Glomerular endothelial cell (primary cell): ENCODE measurements at regions not wholly inside any gene's neighbourhood (a gene's known extent, or its start where the extent isn't known, plus 50 kb on each side); places are given as distances from the start of the nearest gene placed in this dataset.
"Not testable (repeated sequence)": the region's sequence is repeated elsewhere in the genome, so short reads cannot be mapped to it uniquely, and the experiment has no call there.

ENCODE experiments used
- DNase-seq: peaks from one replicate; pipeline ENCODE4 v3.0.0-alpha.2; 2011; ENCODE audit warnings: low read depth, low spot score; ENCODE audit errors: extremely low read depth

DNA sequence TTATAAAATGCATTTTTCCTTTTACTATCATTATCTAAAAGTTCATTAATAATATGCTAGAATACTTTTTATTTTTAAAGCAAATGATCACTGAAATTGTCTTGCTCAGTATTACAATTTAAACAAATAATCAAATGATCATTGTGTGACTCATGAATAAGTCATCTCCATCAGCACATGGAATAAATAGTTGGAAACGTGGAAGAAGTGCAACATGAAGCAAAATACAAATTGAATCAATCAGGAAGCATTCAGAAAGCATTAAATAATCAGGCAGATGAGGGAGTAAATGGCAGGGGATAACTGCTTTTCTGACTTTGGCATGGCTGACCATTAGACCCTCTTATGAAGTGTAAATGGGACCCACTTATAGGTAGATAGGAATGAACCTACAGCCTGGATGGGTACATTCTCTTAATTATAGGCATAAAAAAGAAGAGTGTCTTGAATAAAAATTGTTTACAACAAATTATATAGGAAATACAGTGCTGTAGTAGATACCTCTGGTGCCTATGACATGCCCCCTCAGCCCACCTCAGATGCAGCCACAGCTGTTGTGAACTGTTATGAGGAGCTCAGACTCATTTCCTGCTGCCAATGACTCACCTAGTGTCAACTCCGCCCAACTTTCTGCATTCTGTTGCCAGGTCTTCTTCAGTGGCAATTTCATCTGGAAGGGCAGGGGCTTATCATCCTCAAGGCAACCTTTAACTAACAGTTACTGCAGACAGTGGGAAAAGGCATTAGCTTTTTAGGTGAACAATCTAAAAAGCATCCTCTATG lies 936.0 kb downstream of the TRIB2 start:
- peak; percentile 7 for DNase-seq

DNA sequence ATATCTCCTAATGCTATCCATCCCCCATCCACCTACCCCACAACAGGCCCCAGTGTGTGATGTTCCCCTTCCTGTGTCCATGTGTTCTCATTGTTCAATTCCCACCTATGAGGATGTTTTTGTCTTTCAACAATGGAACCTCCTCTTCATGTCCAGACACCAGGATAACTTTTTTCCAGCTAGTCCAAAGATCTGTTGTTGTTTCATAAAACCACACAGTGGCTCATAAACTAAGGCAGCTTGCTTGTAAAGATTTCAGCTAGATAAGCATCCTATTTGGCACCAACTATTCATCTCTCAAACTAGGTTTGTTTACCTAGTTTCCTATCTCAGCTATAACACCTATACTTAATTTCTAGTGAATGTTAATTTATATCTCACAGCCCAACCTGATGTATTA lies 937.7 kb downstream of the TRIB2 start:
- DNase-seq = no peak

DNA sequence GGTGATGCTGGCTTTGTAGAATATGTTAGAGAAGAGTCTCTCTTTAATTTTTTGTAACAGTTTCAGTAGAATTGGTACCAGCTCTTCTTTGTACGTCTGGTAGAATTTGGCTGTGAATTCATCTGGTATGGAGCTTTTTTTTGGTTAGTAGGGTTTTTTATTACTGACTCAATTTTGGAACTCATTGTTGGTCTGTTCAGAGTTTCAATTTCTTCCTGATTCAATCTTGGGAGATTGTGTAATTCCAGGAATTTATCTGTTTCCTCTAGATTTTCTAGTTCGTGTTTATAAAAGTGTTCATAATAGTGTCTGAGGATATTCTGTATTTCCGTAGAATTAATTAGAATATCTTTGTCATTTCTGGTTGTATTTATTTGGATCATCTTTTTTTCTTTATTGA lies 943.5 kb downstream of the TRIB2 start:
- DNase-seq = no peak

- DNase-seq = no peak
These were observed 945.3 kb downstream of the TRIB2 start for GRCh38 chr2:13662055-13662454.

GRCh38 chr2:13666582-13667414 lies 950.1 kb downstream of the TRIB2 start:
- DNase-seq = no peak

GRCh38 chr2:13667415-13667757 lies 950.6 kb downstream of the TRIB2 start:
- no peak for DNase-seq

DNA sequence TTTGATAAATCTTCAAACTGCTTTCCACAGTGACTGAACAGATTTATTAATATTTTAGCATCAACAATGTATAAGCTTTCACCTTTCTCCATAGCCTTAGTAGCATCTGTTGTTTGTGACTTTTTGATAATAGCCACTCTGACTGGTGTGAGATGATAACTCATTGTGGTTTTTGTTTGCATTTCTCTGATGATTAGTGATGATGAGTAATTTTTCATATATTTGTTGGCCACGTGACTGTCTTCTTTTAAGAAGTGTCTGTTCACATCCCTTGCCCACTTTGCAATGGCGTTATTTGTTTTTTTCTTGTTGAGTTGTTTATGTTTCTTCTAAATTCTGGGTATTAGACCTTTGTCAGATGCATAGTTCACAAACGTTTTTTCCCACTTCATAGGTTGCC lies 952.9 kb downstream of the TRIB2 start:
- DNase-seq = no peak

DNA sequence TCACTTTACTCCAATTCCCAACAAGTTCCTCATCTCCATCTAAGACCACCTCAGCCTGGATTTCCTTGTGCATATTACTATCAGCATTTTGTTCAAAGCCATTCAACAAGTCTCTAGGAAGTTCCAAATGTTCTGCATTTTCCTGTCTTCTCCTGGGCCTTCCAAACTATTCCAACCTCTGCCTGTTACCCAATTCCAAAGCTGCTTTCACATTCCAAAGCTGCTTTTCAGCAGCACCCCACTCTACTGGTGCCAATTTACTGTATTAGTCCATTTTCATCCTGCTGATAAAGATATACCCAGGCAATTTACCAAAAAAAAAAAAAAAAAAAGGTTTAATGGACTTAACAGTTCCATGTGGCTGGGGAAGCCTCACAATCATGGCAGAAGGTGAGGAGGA lies 957.1 kb downstream of the TRIB2 start:
- not testable (repeated sequence) for DNase-seq

DNA sequence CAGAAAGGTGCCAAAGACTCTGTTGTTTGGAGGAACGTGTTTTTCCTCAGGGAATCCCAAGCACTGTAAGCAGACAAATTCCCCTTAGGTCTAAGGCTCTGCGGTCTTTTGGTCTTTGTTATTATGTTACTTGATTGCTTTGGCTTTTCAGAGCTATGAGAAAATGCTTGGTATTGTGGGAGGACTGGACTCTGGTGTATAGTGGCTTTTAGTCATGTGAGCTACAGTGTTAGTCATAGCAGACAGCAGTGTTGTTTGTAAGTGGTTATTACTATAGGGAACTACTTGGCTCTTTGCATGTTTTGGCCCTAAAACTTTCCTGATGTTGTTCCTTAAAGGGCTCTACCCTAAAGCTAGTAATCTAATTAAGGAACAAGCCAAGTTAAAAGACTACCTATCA lies 956.2 kb upstream of the LRATD1 start:
- no peak for DNase-seq

DNA sequence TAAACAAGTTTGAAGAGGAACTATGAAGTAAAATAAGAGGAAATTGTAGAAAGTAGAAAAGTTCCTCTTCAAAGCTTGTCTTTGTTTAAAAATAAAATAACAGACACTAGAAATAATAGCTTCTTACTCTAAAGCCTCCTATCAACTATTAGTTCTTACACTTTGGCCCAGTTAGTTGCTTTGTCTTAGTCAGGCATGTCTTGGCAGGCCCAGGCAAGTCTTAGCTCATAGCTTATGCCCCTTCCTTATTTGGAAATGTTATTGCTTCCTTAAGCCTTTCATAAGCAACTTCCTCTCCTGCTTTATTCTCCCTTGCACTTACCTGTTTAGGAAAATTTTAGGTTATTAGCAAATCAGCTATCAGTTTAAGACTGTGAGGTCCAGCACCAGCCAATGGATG lies 950.6 kb upstream of the LRATD1 start:
- no peak for DNase-seq

DNA sequence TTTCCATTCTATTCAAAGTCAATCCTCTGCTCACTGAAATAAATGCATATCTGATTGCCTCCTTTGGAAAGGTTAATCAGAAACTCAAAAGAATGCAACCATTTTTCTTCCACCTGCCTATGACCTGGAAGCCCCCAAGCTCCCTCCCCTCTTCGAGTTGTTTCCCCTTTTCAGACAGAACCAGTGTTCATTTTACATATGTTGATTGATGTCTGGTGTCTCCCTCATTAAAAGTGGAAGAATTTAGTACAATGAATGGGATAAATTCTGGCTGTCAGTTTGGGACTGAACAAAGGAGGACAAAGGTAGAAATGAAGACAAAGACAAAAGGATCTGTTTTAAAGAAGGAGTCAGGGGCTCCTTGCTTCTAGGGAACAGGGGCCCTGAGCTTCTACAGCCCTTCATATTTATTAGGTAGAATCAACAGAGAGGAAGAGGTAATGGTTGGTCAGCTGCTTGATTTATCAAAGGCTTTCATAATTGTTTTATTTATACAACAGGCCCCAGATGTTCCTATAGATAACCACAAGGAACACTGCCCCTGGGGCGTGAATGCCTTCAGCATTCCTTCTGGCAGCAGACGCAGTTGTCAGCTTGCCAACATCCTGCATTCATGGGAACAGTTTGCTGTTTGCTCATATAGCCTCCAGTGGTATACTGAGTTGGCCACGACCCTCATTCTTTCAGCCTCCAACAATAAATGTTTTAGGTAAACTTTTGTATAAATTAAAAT lies 949.8 kb upstream of the LRATD1 start:
- no peak for DNase-seq

- DNase-seq = no peak
These were observed 946.3 kb upstream of the LRATD1 start for GRCh38 chr2:13686262-13686661.

DNA sequence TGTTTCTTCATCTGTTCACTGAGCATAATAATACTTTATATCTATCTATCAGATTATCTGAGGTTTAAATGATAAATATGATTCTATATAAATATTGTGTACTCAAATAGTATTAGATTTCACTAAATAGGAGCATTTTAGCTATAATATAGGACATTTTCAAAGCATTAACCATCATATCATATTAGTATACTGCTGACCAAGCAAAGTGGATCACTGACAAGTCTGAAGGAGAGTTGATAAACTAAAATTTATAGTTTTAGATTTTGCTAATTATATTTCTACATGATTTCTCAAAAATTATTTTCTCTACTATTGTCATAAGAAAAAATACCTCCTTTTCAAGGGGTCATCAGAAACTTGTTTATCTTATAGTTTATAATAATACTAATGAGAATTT lies 937.8 kb upstream of the LRATD1 start:
- DNase-seq = no peak

GRCh38 chr2:13696601-13697000 lies 935.9 kb upstream of the LRATD1 start:
- DNase-seq = no peak

DNA sequence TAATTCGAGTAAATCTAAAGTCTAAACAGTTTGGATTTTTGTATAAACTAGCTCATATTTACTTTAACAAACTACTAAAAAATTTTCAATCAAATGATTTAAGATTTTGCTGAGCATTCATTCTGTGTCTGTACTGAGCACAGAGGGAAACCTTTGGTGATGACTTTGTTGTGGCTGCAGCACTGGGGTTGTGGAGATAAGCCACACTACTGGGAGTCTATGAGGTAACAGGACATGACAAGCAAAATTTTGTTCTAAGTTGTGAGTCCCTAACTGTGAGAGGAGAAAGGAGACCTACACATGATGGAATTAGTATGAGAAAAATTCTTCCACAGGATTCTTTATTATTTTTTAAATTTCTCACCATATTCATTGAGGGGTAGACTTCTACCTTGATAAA lies 933.7 kb upstream of the LRATD1 start:
- DNase-seq = no peak

GRCh38 chr2:13699939-13700338 lies 932.6 kb upstream of the LRATD1 start:
- not testable (repeated sequence) for DNase-seq

DNA sequence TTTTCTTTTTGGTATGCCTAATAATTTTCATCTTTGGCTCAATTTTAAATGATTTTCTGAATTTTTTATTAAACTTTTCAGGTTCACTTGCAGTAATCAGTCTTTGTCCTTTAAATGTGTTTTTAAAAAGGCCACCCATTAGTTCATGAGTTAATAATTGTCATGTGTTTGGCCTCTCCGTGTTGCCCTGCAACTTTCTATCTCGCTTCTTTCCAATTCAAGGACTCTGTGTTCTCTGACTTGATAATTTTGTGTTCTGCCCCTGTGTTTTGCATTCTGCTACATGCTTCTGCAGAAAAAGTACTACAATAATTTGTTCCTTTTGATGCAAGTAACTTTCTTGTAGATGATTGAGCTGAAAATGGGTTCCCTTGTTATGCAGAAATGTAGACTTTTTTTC lies 921.4 kb upstream of the LRATD1 start:
- no peak for DNase-seq

- no peak for DNase-seq
These were observed 918.1 kb upstream of the LRATD1 start for GRCh38 chr2:13714466-13714865.

DNA sequence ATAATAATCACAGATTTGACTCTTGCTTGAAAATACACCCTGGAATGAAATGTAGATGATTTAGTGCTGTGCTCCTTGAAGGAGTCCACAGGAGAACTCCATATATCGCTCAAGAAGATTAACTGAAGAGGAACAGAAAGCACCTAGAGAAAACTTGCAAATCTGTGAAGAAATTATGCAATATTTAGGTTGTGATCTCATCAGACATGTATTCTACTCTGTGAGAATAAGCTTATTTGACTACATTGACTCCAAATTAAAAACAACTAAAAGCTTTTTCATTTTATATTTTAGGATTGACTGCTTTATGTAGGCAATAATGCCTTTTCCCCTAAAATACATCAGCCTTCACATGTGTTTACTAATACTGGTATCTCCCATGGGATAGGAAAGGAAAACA lies 906.6 kb upstream of the LRATD1 start:
- DNase-seq = no peak

DNA sequence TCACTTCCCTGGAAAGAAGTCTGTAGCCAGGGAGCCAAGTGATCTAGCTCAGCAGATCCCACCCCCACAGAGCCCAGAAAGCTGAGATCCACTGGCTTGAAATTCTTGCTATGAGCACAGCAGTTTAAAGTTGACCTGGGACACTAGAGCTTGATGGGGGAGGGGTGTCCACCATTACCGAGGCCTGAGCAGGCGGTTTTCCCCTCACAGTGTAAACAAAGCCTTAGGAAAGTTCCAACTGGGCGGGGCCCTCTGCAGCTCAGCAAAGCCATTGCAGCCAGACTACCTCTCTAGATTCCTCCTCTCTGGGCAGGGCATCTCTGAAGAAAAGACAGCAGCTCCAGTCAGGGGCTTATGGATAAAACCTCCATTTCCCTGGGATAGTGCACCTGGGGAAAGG lies 887.2 kb upstream of the LRATD1 start:
- DNase-seq = no peak

DNA sequence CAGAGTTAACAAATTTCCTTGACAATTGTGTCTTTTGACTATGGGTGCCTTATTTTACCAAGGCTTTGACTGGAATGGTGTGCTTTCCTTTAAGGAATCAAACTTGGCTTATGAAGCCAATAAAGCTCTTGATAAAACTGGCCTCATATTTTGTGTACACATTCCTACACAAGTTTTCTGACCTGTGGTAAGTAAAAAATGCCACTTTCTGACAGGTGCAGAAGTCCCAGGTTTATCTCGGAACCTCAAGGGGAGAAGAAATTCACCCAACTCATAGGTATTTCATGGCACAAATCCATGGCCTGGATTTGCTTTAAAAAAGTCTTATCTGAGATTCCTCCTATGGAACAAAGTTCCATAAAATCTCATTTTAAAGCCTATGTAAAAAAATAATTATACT lies 880.6 kb upstream of the LRATD1 start:
- DNase-seq = no peak

DNA sequence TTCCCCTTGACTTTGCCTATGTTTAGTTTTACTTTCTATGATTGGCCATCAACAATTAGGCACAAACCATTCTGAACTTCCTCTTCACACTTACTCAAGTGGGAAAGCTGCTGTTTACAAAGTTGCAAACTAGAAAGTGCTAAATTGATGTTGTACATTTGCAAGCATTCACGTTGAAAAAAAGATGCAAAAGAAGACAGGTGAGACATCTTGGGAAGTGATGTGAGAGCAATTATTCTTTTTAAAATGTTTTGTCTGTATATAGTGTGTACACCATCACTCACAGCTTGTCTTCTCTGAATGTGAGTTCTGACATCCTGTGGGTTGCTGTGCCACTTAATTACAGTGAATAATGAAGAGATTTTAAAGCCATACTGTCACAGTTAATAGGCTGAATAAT lies 874.1 kb upstream of the LRATD1 start:
- no peak for DNase-seq
